Fibroblast of pulmonary artery (primary cell): ENCODE measurements at regions not wholly inside any gene's neighbourhood (a gene's known extent, or its start where the extent isn't known, plus 50 kb on each side); places are given as distances from the start of the nearest gene placed in this dataset.

Experiments
- DNase-seq: peaks from one replicate; pipeline ENCODE4 v3.0.0-alpha.2; 2010; ENCODE audit warnings: low read depth
- H3K4me3 ChIP-seq: replicated peaks from 2 replicates; pipeline ENCODE4 v1.5.1; 2011; ENCODE audit warnings: low read depth, mild to moderate bottlenecking, control low read depth, low read length, moderate library complexity
- TF ChIP-seq, protein P1 (sequence below): IDR thresholded peaks from 2 replicates; pipeline ENCODE4 v1.5.1; 2011; ENCODE audit warnings: mild to moderate bottlenecking, control low read depth, low read length, inconsistent platforms; ENCODE audit errors: missing control alignments

DNA sequence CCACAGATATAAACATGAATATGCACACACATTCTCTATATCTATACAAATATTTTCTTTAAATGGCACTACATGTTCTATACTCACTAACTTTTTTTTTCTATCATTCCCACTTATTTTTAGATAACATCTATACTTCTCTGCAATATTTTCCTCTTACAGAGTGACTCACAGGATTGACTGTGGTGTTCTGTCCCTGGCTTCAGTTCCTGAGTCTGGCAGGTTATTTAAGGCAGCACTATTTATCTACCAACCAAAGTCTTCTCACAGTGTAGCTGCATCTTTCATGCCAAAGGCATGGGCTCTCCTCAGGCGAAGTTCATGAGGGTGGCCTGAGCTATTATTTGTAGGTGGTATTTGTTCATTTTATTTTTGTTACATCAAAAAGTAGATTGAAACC is 409.0 kb downstream of the PRR16 start:
- TF ChIP-seq, protein P1, sequence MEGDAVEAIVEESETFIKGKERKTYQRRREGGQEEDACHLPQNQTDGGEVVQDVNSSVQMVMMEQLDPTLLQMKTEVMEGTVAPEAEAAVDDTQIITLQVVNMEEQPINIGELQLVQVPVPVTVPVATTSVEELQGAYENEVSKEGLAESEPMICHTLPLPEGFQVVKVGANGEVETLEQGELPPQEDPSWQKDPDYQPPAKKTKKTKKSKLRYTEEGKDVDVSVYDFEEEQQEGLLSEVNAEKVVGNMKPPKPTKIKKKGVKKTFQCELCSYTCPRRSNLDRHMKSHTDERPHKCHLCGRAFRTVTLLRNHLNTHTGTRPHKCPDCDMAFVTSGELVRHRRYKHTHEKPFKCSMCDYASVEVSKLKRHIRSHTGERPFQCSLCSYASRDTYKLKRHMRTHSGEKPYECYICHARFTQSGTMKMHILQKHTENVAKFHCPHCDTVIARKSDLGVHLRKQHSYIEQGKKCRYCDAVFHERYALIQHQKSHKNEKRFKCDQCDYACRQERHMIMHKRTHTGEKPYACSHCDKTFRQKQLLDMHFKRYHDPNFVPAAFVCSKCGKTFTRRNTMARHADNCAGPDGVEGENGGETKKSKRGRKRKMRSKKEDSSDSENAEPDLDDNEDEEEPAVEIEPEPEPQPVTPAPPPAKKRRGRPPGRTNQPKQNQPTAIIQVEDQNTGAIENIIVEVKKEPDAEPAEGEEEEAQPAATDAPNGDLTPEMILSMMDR: no peak
- no peak for DNase-seq
- H3K4me3 ChIP-seq: no peak overlapping the region

DNA sequence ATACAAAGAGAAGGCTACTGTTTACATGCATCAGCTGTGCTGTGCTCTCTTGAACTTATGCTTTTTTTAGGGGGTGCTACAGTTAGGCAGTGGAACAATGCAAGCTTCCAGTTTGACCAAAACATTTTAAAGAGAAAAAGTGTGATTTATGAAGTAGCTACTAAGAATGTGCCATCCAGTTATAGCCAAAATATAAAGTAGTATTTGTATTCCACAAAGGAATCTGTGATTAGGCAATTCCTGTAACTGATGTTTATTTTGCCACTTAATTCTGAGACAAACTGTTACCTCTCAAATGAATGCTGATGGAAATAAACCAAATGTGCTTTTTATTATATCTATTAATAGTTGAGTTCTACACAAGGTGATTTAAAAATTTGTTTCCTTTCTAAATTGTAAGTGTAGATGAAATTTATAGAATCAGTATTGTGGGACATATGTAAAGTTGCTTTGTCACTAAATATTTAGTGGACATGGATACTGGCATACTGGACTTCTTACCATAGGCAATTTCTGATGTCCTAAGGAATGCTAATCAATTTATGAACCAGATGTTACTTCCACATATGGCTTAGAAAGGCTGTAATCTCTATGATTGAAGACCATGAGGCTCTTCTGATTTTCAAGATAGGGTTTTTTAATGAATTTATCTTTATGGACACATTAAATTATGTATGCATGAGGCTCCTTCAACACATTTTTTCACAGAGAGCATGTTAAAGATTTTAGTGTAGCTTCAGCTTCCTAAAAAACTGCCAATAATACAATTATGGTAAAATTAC is 410.2 kb downstream of the PRR16 start:
- TF ChIP-seq, protein P1: no peak
- DNase-seq: no peak
- no peak overlapping the region for H3K4me3 ChIP-seq

DNA sequence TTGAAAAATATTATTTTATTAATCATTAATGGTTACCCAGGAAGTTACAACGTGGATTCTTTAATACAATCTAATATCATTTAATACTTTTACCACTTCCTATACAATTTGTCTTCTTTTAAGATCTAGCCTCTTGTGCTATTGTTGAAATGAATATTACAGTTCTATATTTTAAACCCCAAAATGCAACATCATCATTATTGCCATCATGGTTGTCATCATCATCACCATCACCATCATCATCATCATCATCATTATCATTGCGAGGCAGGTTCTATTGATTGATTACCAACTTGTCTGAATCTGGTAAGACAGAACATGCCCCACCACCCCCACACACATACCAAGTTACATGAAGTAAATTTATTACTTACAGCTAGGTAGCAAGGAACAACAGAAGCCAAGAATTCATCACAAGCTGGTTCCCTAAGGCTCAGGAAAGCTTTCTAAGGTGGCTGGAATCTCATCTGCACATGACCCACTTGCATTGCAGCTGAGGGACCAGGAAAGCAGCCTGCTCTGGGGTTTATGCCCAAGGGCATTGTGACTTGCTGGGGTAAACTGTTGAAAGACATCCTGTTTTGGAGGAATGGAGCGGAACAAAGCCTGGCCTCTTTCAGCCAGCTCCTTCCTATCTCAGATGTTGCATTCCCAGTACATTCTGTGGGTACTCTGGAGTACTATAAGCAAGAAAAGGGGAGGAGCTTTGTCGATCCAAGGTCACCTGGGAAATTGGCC is 418.1 kb downstream of the PRR16 start:
- TF ChIP-seq, protein P1: no peak
- H3K4me3 ChIP-seq: no peak overlapping the region
- no peak for DNase-seq

DNA sequence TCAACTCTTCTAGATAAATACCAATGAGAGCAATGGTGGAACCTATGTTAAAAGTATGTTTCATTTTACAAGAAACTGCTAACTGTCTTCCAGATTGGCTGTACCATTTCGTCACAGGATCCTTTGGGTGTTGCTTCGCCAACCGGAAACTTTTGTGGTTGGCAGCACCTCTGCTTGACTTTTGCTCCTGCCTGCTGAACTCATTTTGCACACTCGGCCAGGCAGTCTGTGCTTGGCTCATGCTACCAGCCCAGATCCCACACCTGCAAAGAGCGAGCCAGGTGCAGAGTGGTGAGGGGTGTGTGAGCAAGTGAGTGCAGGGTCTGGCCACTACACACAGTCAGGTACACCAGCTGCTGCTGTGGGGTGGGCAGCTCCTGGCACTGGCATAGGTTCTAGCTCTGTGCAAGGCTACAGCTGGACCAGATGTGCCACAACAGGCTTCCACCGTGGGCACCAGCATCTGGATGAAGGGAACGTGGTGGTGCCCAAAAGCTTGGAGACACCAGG is 422.3 kb downstream of the PRR16 start:
- TF ChIP-seq, protein P1: no peak
- no peak overlapping the region for H3K4me3 ChIP-seq
- DNase-seq: no peak

DNA sequence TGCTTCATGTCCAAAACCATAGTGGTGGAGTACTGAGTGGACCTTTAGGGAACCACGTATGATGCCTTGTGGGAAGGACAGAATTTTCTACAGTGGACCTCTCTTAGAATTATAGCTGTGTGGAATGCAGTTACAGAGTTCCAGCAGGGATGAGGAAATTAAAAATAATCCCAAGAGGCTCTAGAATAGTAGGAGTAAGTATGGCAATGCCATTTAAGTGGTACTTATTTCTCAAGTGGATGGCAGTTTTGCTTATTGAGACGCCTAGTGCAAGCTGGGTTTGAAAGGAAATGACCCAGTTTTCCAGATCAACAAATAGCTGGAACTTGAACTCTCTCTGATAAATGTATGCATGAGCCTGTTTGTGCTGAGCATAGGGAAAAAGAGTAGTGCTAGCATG is 431.6 kb downstream of the PRR16 start:
- no peak for DNase-seq
- no peak overlapping the region for H3K4me3 ChIP-seq
- TF ChIP-seq, protein P1: no peak

DNA sequence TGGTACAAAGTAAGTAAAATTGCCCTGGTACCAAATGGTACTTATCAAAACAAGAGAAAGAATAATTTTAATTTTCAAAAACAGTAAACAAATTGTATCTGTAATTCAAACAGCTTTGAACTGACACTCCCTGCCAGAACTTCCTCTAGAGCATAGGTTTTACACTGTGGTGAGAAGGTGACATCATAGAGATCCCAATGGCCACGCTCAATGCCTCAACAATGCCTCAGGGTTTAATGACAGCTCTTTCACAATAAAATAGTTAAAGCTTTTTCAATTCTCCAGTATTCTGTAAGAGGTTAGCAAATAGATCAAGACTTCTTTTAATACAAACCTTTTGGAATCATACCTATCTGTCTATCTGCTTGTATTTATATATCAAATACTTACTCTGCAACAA is 437.1 kb downstream of the PRR16 start:
- TF ChIP-seq, protein P1: no peak
- H3K4me3 ChIP-seq: no peak overlapping the region
- DNase-seq: no peak

DNA sequence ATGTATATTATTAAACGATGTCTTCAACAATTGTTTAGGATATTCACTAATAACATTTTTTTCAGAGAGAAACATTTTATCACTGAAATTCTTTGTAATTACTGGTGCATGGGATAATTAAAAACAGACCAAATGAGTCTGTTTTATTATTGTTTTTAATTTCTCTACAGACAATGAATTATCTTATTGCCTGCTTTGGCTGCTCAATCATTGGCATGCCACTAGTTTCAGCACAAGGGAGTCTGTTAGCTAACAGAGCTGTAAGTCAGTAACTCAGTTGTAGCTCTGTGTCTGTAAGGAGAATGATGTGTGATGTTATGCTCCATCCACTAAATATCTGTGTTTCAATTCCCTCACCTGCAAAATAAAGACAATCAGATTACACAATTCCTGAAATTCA is 443.9 kb downstream of the PRR16 start:
- H3K4me3 ChIP-seq: no peak overlapping the region
- DNase-seq: no peak
- TF ChIP-seq, protein P1: no peak
